Left lung (tissue), 4 donors: ENCODE measurements at regions not wholly inside any gene's neighbourhood (a gene's known extent, or its start where the extent isn't known, plus 50 kb on each side); places are given as distances from the start of the nearest gene placed in this dataset.

Experiments
- ATAC-seq: fragments of 200-7000 bp; cut with Tn5 transposase; one replicate; pipeline ENCODE4 v1.9.1; 2020; ENCODE audit warnings: moderate library complexity
- DNase-seq, 4 donors: peaks; one replicate each; pipeline ENCODE4 v3.0.0-alpha.2; 2013 to 2020
- H3K27ac ChIP-seq, 2 donors: fragments of 200-600 bp; sonication (generic) in 1 of 2; one replicate each; pipeline versions ENCODE4 v1.5.0 to v1.8.0; 2020 to 2021
- H3K27me3 ChIP-seq, 2 donors: fragments of 200-600 bp; sonication (generic) in 1 of 2; one replicate each; pipeline versions ENCODE4 v1.5.0 to v1.8.0; 2020 to 2021
- H3K36me3 ChIP-seq, 2 donors: fragments of 200-600 bp; sonication (generic) in 1 of 2; one replicate each; pipeline versions ENCODE4 v1.5.0 to v1.8.0; 2020 to 2021
- H3K4me1 ChIP-seq, 2 donors: fragments of 200-600 bp; one replicate each; pipeline ENCODE4 v1.8.0; 2021
- H3K4me3 ChIP-seq, 2 donors: fragments of 200-600 bp; sonication (generic) in 1 of 2; one replicate each; pipeline versions ENCODE4 v1.5.0 to v1.8.0; 2020 to 2021; ENCODE audit warnings: mild to moderate bottlenecking in 1 of 2
- H3K9me3 ChIP-seq, 2 donors: fragments of 200-600 bp; sonication (generic) in 1 of 2; one replicate each; pipeline versions ENCODE4 v1.5.0 to v1.8.0; 2020 to 2021
- CTCF ChIP-seq, 2 donors: fragments of 200-600 bp; sonication (generic) in 1 of 2; IDR thresholded peaks; one replicate each; pipeline versions ENCODE4 v1.5.0 to v1.8.0; 2021; ENCODE audit warnings: antibody characterized with exemption in 2 of 2
- intact Hi-C, 2 donors: fragments of 100-400 bp; cut with DNase I; formaldehyde crosslinking; loops; one replicate each; pipeline versions ENCODE4 v1.11.2 to v1.14.2; 2022
- donor health status: DM: no; HTN: yes; CAD: no.
- donor health status: DM: no; HTN: no; CAD: no.

GRCh38 chr11:42201603-42202148 lies 742.2 kb upstream of the LRRC4C start:
- Histone ChIP-seq H3K4me1 (no peaks in the 10 kb centered on the region), H3K36me3 (no peaks in the 10 kb centered on the region), H3K9me3 (peaks cover 0 to 2% of the 10 kb centered on the region in 2 donors), H3K27me3 (no peaks in the 10 kb centered on the region), H3K4me3 (no peak overlapping the region), H3K27ac (no peak overlapping the region)
- intact Hi-C loops = no loop called here
- no peak for DNase-seq
- ATAC-seq = no peak
- TF ChIP-seq CTCF (IDR thresholded peaks at IDR 0.05) = no peak

- Histone ChIP-seq H3K4me3 (no peak overlapping the region), H3K4me1 (no peaks in the 10 kb centered on the region), H3K27ac (no peak overlapping the region), H3K27me3 (no peaks in the 10 kb centered on the region), H3K36me3 (no peaks in the 10 kb centered on the region), H3K9me3 (peaks cover 0 to 6% of the 10 kb centered on the region in 2 donors)
- ATAC-seq (no peak), DNase-seq (no peak)
- TF ChIP-seq CTCF (IDR thresholded peaks at IDR 0.05) = no peak
- intact Hi-C loops = no loop called here
Measured at GRCh38 chr11:42205518-42205917, 746.1 kb upstream of the LRRC4C start.

GRCh38 chr11:42225664-42226063 lies 766.2 kb upstream of the LRRC4C start:
- Histone ChIP-seq H3K27ac (no peak overlapping the region), H3K36me3 (no peaks in the 10 kb centered on the region), H3K4me1 (no peaks in the 10 kb centered on the region), H3K9me3 (peaks cover 0 to 8% of the 10 kb centered on the region in 2 donors), H3K4me3 (no peak overlapping the region), H3K27me3 (no peaks in the 10 kb centered on the region)
- no peak for ATAC-seq
- no peak for DNase-seq
- no peak for TF ChIP-seq CTCF (IDR thresholded peaks at IDR 0.05)
- intact Hi-C loops = no loop called here

GRCh38 chr11:42232673-42233072 lies 773.2 kb upstream of the LRRC4C start:
- H3K9me3 ChIP-seq = no peaks in the 10 kb centered on the region
- H3K27me3 ChIP-seq = no peaks in the 10 kb centered on the region
- intact Hi-C loops = no loop called here
- no peak overlapping the region for H3K27ac ChIP-seq
- H3K4me3 ChIP-seq = no peak overlapping the region
- TF ChIP-seq CTCF (IDR thresholded peaks at IDR 0.05) = no peak
- H3K36me3 ChIP-seq = no peaks in the 10 kb centered on the region
- no peak for ATAC-seq
- DNase-seq = no peak
- no peaks in the 10 kb centered on the region for H3K4me1 ChIP-seq

- no peak for ATAC-seq
- Histone ChIP-seq H3K27me3 (no peaks in the 10 kb centered on the region), H3K36me3 (no peaks in the 10 kb centered on the region), H3K4me1 (no peaks in the 10 kb centered on the region), H3K9me3 (no peaks in the 10 kb centered on the region), H3K27ac (no peak overlapping the region), H3K4me3 (no peak overlapping the region)
- TF ChIP-seq CTCF (IDR thresholded peaks at IDR 0.05) = no peak
- no peak for DNase-seq
- intact Hi-C loops = no loop called here
Measured at GRCh38 chr11:42234451-42234951, 775.0 kb upstream of the LRRC4C start.
